HUES48 (cell line): ENCODE measurements at regions not wholly inside any gene's neighbourhood (a gene's known extent, or its start where the extent isn't known, plus 50 kb on each side); places are given as distances from the start of the nearest gene placed in this dataset.

Experiments
- H3K27ac ChIP-seq: one replicate; pipeline ENCODE4 v1.7.0; 2013; ENCODE audit warnings: low read depth, low read length, inconsistent platforms
- H3K27me3 ChIP-seq: 2 replicates; pipeline ENCODE4 v1.6.1; 2013; ENCODE audit warnings: mild to moderate bottlenecking, low read length; ENCODE audit not compliant: control insufficient read depth, insufficient read depth
- H3K36me3 ChIP-seq: 2 replicates; pipeline ENCODE4 v1.6.1; 2013; ENCODE audit warnings: low read length; ENCODE audit not compliant: control insufficient read depth, insufficient read depth
- H3K4me1 ChIP-seq: 2 replicates; pipeline ENCODE4 v1.6.1; 2013; ENCODE audit warnings: mild to moderate bottlenecking, low read length; ENCODE audit not compliant: control insufficient read depth, insufficient read depth
- H3K4me3 ChIP-seq: 2 replicates; pipeline ENCODE4 v1.5.1; 2013; ENCODE audit warnings: mild to moderate bottlenecking, low read depth, low read length
- H3K9ac ChIP-seq: 2 replicates; pipeline ENCODE4 v1.6.1; 2013; ENCODE audit warnings: mild to moderate bottlenecking, low read depth, low read length, moderate library complexity
- H3K9me3 ChIP-seq: 2 replicates; pipeline ENCODE4 v1.6.1; 2013; ENCODE audit warnings: low read length; ENCODE audit not compliant: control insufficient read depth, insufficient read depth

DNA sequence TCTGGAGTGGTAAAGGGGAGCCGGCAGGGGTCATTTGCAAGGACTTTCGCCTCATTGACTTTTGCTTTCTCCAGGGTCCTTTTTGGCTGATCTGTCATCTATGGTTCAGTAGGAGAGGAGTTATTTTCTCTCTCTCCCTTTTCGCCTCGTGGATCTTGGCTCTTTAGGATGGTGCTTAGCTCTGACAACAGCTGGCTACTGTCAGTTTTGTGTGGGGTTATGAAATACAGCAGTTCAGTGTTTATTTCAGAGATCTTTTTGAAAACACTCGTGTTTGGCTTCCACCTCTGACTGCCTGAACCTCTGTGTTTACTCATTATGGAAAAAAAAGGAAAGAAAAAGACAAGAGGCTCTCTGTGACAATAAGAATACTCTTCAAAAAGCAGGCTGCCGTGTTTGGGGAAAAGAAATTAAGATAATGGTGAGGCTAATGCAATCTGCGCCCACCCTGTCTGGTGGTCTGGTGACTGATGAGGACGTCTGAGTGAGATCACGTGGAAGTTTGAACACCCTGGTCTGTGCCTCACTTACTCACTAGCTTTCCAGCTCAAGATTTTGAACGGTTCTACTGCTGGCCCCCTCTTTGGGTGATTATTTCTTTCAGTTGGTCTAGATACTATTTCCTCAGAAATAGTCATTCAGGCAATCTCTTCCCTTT is 567.7 kb downstream of the CAAP1 start:
- Histone ChIP-seq H3K27me3 (no peaks in the 10 kb centered on the region), H3K9me3 (no peaks in the 10 kb centered on the region), H3K27ac (no peak overlapping the region), H3K4me1 (no peaks in the 10 kb centered on the region), H3K36me3 (no peaks in the 10 kb centered on the region), H3K9ac (no peak overlapping the region), H3K4me3 (no peak overlapping the region)

DNA sequence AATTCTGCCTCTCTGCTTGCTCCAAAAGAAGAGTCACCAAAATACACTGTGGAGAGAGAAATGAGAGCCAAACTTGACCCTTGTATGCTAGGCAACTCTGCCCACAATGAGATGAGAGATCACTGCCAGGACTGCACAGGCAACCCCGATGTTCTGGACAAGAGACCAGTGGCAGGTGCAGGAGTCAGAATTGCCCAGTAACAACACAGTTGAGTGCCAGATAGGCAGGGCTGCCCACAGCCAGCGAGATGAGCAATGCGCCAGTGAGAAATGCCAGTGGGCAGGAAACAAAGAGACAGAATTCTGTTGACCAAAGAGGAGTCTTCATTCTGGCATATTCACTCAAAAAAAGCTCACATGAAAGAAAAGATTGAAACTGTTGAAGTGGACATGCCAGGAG is 570.7 kb downstream of the CAAP1 start:
- Histone ChIP-seq H3K9ac (no peak overlapping the region), H3K4me3 (no peak overlapping the region), H3K36me3 (no peaks in the 10 kb centered on the region), H3K27me3 (no peaks in the 10 kb centered on the region), H3K27ac (no peak overlapping the region), H3K9me3 (no peaks in the 10 kb centered on the region), H3K4me1 (no peaks in the 10 kb centered on the region)

DNA sequence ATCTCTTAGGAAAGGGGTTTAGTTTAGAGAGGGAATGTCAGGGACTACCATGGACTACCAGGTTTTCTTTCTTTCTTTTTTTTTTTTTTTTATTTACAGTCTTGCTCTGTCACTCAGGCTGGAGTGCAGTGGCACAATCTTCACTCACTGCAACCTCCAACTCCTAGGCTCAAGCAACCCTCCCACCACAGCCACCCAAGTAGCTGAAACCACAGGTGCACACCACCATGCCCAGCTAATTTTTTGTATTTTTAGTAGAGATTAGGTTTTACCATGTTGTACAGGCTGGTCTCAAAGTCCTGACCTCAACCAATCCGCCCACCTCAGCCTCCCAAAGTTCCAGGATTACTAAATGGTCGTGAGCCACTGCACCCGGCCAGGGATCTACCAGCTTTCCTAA is 572.7 kb downstream of the CAAP1 start:
- Histone ChIP-seq H3K4me3 (no peak overlapping the region), H3K9me3 (no peaks in the 10 kb centered on the region), H3K27ac (no peak overlapping the region), H3K27me3 (no peaks in the 10 kb centered on the region), H3K4me1 (no peaks in the 10 kb centered on the region), H3K36me3 (no peaks in the 10 kb centered on the region), H3K9ac (no peak overlapping the region)

DNA sequence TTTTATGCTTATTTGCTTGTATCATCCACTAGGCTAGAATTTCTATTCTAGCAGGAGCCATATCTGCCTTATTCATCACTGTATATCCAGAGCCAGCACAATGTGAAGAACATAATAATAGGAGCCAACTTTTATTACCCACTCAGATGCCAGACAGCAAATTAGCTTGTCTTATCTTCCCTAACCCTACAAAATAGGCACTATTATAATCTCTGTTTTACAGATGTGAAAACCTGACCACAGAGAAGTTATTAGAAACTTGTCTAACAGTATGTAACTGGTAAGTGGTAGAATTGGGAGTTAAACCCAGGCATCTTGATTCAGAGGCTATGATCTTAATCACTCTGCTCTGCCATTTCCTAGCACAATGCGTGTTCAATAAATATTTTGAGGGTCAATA is 579.5 kb downstream of the CAAP1 start:
- Histone ChIP-seq H3K27ac (no peak overlapping the region), H3K9ac (no peak overlapping the region), H3K27me3 (no peaks in the 10 kb centered on the region), H3K36me3 (no peaks in the 10 kb centered on the region), H3K4me1 (no peaks in the 10 kb centered on the region), H3K4me3 (no peak overlapping the region), H3K9me3 (no peaks in the 10 kb centered on the region)

DNA sequence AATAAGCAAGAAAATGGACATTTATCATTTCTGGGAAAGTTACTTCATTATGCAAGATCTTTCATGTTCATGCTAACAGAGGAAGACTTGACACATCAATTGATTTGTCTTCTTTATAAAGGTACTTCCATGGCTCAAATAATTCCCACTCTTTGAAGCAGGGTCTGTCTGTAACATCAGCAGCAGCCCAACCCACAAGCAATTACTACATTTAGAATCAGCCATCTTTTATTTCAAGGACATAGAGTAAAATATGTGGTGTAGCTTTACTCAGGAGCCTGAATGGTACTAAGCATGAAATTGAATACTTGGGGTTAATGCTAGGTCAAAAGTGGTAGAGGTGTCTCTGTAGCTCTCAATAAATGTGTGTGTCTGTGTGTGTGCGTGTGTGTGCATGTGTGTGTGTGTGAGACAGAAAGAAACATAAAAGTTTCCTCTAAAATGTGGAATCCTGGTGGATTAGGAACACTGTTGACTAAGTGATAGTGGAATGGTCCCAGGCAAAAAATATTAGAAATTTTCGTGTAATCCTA is 581.1 kb downstream of the CAAP1 start:
- H3K27ac ChIP-seq = no peak overlapping the region
- no peak overlapping the region for H3K4me3 ChIP-seq
- no peaks in the 10 kb centered on the region for H3K27me3 ChIP-seq
- no peaks in the 10 kb centered on the region for H3K36me3 ChIP-seq
- no peaks in the 10 kb centered on the region for H3K9me3 ChIP-seq
- H3K4me1 ChIP-seq = no peaks in the 10 kb centered on the region
- no peak overlapping the region for H3K9ac ChIP-seq

DNA sequence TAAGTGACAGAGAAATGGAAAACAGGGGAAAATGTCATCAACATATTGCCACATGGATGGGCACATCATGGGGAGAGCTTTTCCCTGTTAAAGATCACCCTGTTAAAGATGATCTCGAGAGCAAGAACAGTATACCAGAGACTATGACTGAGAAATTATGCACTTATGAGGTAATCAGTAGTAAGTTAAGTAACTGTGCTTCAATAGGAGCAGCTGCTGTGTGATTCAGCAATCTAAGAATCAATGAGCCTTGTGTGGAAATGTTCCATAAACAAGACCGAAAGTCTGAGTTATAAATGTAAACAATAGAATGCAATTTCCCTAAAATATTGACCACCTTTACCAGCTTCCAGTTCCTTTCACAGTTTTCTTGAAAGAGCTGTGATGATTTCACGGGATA is 582.3 kb downstream of the CAAP1 start:
- no peak overlapping the region for H3K9ac ChIP-seq
- no peak overlapping the region for H3K27ac ChIP-seq
- no peaks in the 10 kb centered on the region for H3K4me1 ChIP-seq
- no peaks in the 10 kb centered on the region for H3K27me3 ChIP-seq
- no peaks in the 10 kb centered on the region for H3K9me3 ChIP-seq
- no peaks in the 10 kb centered on the region for H3K36me3 ChIP-seq
- H3K4me3 ChIP-seq = no peak overlapping the region

DNA sequence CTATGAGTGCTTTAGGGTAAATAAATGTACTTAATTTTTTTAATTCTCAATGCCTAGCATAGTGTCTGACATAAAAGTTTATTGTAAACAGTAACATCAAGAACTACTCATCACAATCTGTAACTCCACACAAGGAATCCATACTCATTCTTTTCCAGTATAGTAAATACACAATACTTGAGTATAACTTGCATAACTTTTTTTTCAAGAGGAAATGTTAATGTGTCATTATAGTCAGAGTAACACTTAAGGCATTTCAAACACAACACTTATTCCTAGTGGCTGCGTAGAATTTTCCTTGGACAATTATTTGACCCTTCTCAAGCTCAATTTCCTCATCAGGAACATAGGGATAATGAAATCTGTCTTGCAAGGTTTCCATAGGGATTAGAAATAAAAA is 584.3 kb downstream of the CAAP1 start:
- no peaks in the 10 kb centered on the region for H3K27me3 ChIP-seq
- H3K9ac ChIP-seq = no peak overlapping the region
- no peaks in the 10 kb centered on the region for H3K9me3 ChIP-seq
- no peaks in the 10 kb centered on the region for H3K4me1 ChIP-seq
- H3K27ac ChIP-seq = no peak overlapping the region
- H3K4me3 ChIP-seq = no peak overlapping the region
- H3K36me3 ChIP-seq = no peaks in the 10 kb centered on the region

DNA sequence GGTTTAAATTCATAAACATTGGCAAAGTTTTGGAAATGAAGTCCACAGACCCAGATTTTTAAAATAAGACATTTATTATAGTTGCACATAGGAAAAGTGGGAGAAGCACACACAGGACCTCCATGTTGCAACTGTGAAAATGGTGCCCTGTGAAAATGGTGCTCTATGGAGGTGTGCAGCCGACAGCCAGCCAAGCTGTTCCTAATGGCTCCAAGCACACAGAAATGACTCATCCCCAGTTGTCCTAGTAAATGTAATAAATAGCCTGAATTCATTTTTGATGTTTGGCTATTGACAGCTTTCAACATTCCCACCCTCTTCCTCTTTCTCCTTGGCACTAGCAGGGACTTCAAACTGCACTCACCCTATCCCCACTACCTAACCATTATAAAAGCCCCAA is 590.9 kb downstream of the CAAP1 start:
- H3K36me3 ChIP-seq = no peaks in the 10 kb centered on the region
- no peak overlapping the region for H3K27ac ChIP-seq
- no peak overlapping the region for H3K9ac ChIP-seq
- H3K9me3 ChIP-seq = no peaks in the 10 kb centered on the region
- H3K27me3 ChIP-seq = no peaks in the 10 kb centered on the region
- no peaks in the 10 kb centered on the region for H3K4me1 ChIP-seq
- no peak overlapping the region for H3K4me3 ChIP-seq

DNA sequence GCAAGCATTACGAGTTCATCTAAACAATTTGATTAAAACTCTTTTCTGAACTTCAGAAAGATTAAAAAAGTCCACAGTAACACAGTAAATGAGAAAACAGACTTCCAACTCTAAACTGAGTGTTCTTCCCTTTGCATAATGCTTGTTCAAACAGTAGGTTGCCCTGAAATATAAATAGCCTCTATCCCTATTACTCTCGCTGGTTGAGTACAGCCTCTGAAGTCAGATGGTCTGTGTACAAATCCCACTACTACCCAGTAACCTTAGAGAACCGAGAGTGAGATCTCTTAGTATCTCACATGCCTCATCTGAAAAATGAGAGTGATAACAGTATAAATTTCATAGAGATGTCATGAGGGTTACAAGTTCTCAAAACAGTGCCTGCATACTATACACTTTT is 591.6 kb downstream of the CAAP1 start:
- H3K27ac ChIP-seq = no peak overlapping the region
- H3K4me3 ChIP-seq = no peak overlapping the region
- H3K27me3 ChIP-seq = no peaks in the 10 kb centered on the region
- no peaks in the 10 kb centered on the region for H3K9me3 ChIP-seq
- no peak overlapping the region for H3K9ac ChIP-seq
- H3K36me3 ChIP-seq = no peaks in the 10 kb centered on the region
- H3K4me1 ChIP-seq = no peaks in the 10 kb centered on the region

DNA sequence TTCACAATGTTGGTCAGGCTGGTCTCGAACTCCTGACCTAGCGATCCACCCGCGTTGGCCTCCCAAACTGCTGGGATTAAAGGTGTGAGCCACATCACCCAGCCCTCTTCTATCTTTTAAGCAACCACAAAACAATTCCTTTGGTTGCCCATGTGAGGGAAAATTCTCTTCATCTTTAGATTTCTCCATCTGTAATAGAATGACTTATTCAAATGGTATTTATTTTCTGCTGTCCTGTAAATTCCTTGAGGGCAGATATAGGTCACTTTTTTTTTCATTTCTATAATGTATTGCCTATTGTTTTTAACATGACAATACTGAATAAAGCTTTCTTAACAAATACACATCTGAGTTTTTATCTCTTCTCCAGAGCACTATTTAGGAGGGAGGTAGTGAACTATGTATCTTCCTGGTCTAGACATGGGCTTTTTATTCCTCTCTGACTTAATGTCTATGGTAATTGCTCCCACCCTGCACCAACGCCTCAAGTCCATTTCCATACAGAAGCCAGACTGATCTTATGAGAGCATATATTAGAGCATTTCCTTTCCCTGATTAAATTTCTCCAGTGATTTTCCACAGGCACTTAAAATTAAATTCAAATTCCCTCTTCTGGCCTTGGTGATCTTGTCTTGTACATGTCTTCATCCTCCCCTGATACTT is 595.6 kb downstream of the CAAP1 start:
- H3K36me3 ChIP-seq = no peaks in the 10 kb centered on the region
- H3K4me3 ChIP-seq = no peak overlapping the region
- H3K4me1 ChIP-seq = peaks cover 11% of the 10 kb centered on the region; the same call in 1 of the 2 replicates
- no peaks in the 10 kb centered on the region for H3K9me3 ChIP-seq
- H3K27me3 ChIP-seq = no peaks in the 10 kb centered on the region
- no peak overlapping the region for H3K27ac ChIP-seq
- H3K9ac ChIP-seq = no peak overlapping the region

DNA sequence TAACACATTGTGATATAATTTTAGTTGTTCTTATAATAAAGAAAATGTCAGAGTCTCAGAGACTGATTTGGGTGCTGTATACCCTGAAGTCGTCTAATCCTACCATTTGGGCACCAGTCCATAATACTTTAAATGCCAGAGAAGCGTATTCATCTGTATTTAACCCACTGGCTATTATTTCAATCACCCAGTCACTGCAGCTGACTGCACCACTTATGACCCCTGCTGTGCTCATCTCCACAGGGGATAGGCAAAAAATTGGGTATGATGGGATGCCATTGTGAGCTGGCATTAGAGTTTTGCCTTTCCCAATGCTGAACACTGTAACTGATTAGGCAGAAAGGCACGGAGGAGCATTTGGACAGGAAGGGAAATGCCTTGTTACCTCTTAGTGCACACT is 599.7 kb downstream of the CAAP1 start:
- no peak overlapping the region for H3K9ac ChIP-seq

More for the DNA sequence above, 599.7 kb downstream of the CAAP1 start:
- Histone ChIP-seq H3K4me3 (no peak overlapping the region), H3K9me3 (no peaks in the 10 kb centered on the region), H3K27ac (no peak overlapping the region), H3K27me3 (no peaks in the 10 kb centered on the region), H3K36me3 (no peaks in the 10 kb centered on the region), H3K4me1 (peaks cover 11% of the 10 kb centered on the region; the same call in 1 of the 2 replicates)
